K562 (cell line): ENCODE measurements at regions not wholly inside any gene's neighbourhood (a gene's known extent, or its start where the extent isn't known, plus 50 kb on each side); places are given as distances from the start of the nearest gene placed in this dataset.

Source experiments
- ATAC-seq: fragments of 200-7000 bp; cut with Tn5 transposase; 3 replicates; pipeline ENCODE4 v1.9.1; 2020; ENCODE audit warnings: moderate library complexity
- BruUV-seq: library from RNA; stranded (reverse); fragments of 400-500 nt; replicated peaks from 2 replicates; lab custom pipeline; 2021; lab: Mats Ljungman, UMichigan
- CTCF ChIA-PET: fragments of 300-600 bp; formaldehyde crosslinking; extraction: SDS; loops from one replicate; lab custom pipeline; 2021; ENCODE audit warnings: low intra/inter-chr PET ratio; lab: Yijun Ruan, JAX
- POLR2A ChIA-PET: fragments of 300-600, 350-650 bp; sonication (Branson Sonifier 250); formaldehyde crosslinking; extraction: SDS; loops from one replicate; lab custom pipeline; 2021; ENCODE audit warnings: antibody characterized with exemption, inconsistent platforms; lab: Yijun Ruan, JAX
- DNase-seq, 4 experiments: peaks; one replicate each; pipeline versions ENCODE4 v3.0.0 to v3.0.0-alpha.2; 2011 to 2018; ENCODE audit warnings: low spot score in 3 of 4, mixed read lengths in 3 of 4; ENCODE audit errors: extremely low read depth in 1 of 4
- FAIRE-seq: peaks from 2 replicates; lab custom pipeline; 2011; peaks lifted over from hg19 to GRCh38; lab: Jason Lieb, UNC
- H2AFZ ChIP-seq: 2 replicates; pipeline ENCODE4 v1.6.0; 2011; ENCODE audit warnings: low read depth, low read length, control low read depth, inconsistent platforms
- H3K27ac ChIP-seq: fragments of 200-600 bp; 3 replicates; pipeline ENCODE4 v1.8.0; 2011; ENCODE audit warnings: low read depth, mild to moderate bottlenecking, control low read depth, inconsistent platforms, low read length, moderate library complexity, mixed read lengths; ENCODE audit errors: extremely low read depth
- H3K27me3 ChIP-seq, 2 experiments: fragments of 300-600 bp in 1 of 2; 2 replicates in 1 of 2; 3 replicates in 1 of 2; pipeline versions ENCODE4 v1.6.0 to v1.8.0; 2011; ENCODE audit warnings: inconsistent platforms in 2 of 2, low read length in 2 of 2, mild to moderate bottlenecking in 1 of 2, mixed read lengths in 1 of 2, moderate library complexity in 1 of 2; ENCODE audit not compliant: control insufficient read depth in 2 of 2, insufficient read depth in 2 of 2
- H3K36me3 ChIP-seq: fragments of 300-600 bp; 3 replicates; pipeline ENCODE4 v1.8.0; 2011; ENCODE audit warnings: mild to moderate bottlenecking, low read length, inconsistent platforms; ENCODE audit not compliant: control insufficient read depth, insufficient read depth
- H3K4me1 ChIP-seq, 2 experiments: fragments of 200-600 bp in 1 of 2; replicated peaks in 1 of 2; 2 replicates in 1 of 2; 3 replicates in 1 of 2; pipeline versions ENCODE4 v1.5.1 to v1.8.0; 2011; ENCODE audit warnings: inconsistent platforms in 2 of 2, low read length in 2 of 2, mild to moderate bottlenecking in 1 of 2, mixed read lengths in 1 of 2, moderate library complexity in 1 of 2; ENCODE audit not compliant: control insufficient read depth in 2 of 2, insufficient read depth in 2 of 2
- H3K4me2 ChIP-seq: 2 replicates; pipeline ENCODE4 v1.6.1; 2011; ENCODE audit warnings: low read length, control low read depth, inconsistent platforms, mixed read lengths; ENCODE audit not compliant: insufficient read depth
- H3K4me3 ChIP-seq: fragments of 200-600 bp; sonication (generic), shearing (Covaris generic); 2 replicates; pipeline ENCODE4 v1.5.1; 2016; ENCODE audit warnings: control low read depth, inconsistent platforms
- H3K79me2 ChIP-seq: fragments of 200-600 bp; 3 replicates; pipeline ENCODE4 v1.8.0; 2011; ENCODE audit warnings: low read length, inconsistent platforms; ENCODE audit not compliant: control insufficient read depth, insufficient read depth
- H3K9ac ChIP-seq, 2 experiments: 2 replicates each; pipeline versions ENCODE4 v1.6.0 to v1.6.1; 2011; ENCODE audit warnings: low read depth in 2 of 2, low read length in 2 of 2, control low read depth in 1 of 2, inconsistent platforms in 1 of 2, mild to moderate bottlenecking in 1 of 2, mixed read lengths in 1 of 2; ENCODE audit not compliant: insufficient read depth in 1 of 2
- H3K9me1 ChIP-seq: one replicate; pipeline ENCODE4 v1.6.0; 2011; ENCODE audit warnings: inconsistent platforms, mild to moderate bottlenecking, low read length, moderate library complexity; ENCODE audit not compliant: control insufficient read depth, insufficient read depth
- H3K9me3 ChIP-seq: replicated peaks from 2 replicates; pipeline ENCODE4 v1.5.1; 2011; ENCODE audit warnings: low read depth, low read length, inconsistent platforms; ENCODE audit not compliant: control insufficient read depth, insufficient read depth
- H4K20me1 ChIP-seq: replicated peaks from 2 replicates; pipeline ENCODE4 v1.6.1; 2011; ENCODE audit warnings: low read length, inconsistent platforms, mixed read lengths; ENCODE audit not compliant: control insufficient read depth, insufficient read depth
- CAMTA2 ChIP-seq: fragments of 250-450 bp; sonication (Bioruptor Pico); conservative IDR thresholded peaks from 2 replicates; pipeline ENCODE4 v1.5.1; 2022
- CCAR2 ChIP-seq: fragments of 200-400 bp; formaldehyde crosslinking; IDR thresholded peaks from 2 replicates; pipeline ENCODE4 v1.6.1; 2017; ENCODE audit warnings: mild to moderate bottlenecking, low read depth, low read length
- CTBP1 ChIP-seq: fragments of 450-650 bp; IDR thresholded peaks from 2 replicates; pipeline ENCODE4 v1.6.1; 2016; ENCODE audit warnings: borderline replicate concordance
- EWSR1 ChIP-seq: fragments of 450-650 bp; IDR thresholded peaks from 2 replicates; pipeline ENCODE4 v1.6.1; 2018; ENCODE audit warnings: borderline replicate concordance, mild to moderate bottlenecking, low read depth, moderate library complexity; ENCODE audit not compliant: partially characterized antibody
- FOXJ3 ChIP-seq: sonication (generic); formaldehyde crosslinking; IDR thresholded peaks from 2 replicates; pipeline ENCODE4 v1.4.0; 2020; ENCODE audit warnings: mild to moderate bottlenecking, missing genetic modification reagents
- GTF3C2 ChIP-seq: IDR thresholded peaks from 3 replicates; pipeline ENCODE4 v1.6.1; 2011; ENCODE audit warnings: borderline replicate concordance, mild to moderate bottlenecking, moderate library complexity; ENCODE audit not compliant: insufficient read length; ENCODE audit errors: extremely low read depth
- NCOA1 ChIP-seq: fragments of 450-650 bp; IDR thresholded peaks from 2 replicates; pipeline ENCODE4 v1.6.1; 2016; ENCODE audit warnings: low read depth
- NR1H2 ChIP-seq: sonication (generic); formaldehyde crosslinking; IDR thresholded peaks from 2 replicates; pipeline ENCODE4 v1.4.0; 2020; ENCODE audit warnings: mild to moderate bottlenecking, missing genetic modification reagents
- POLR2G ChIP-seq: fragments of 200-400 bp; formaldehyde crosslinking; IDR thresholded peaks from 2 replicates; pipeline ENCODE4 v1.6.1; 2017; ENCODE audit warnings: low read depth, mild to moderate bottlenecking, antibody characterized with exemption, low read length, moderate library complexity
- SAFB ChIP-seq: fragments of 200-400 bp; formaldehyde crosslinking; IDR thresholded peaks from 2 replicates; pipeline ENCODE4 v1.6.1; 2017; ENCODE audit warnings: low read depth, low read length, borderline replicate concordance
- VEZF1 ChIP-seq: fragments of 200-800 bp; sonication (Bioruptor generic); IDR thresholded peaks from 2 replicates; pipeline ENCODE4 v1.6.1; 2017; ENCODE audit warnings: missing genetic modification characterization, missing compliant biosample characterization
- XRCC3 ChIP-seq: fragments of 450-650 bp; IDR thresholded peaks from 2 replicates; pipeline ENCODE4 v1.6.1; 2017; ENCODE audit warnings: mild to moderate bottlenecking, moderate library complexity
- ZNF444 ChIP-seq: fragments of 250-450 bp; sonication (Bioruptor Pico); IDR thresholded peaks from 2 replicates; pipeline ENCODE4 v1.4.0; 2020; ENCODE audit warnings: mild to moderate bottlenecking, moderate library complexity
- ZNF655 ChIP-seq: fragments of 250-450 bp; sonication (Bioruptor Pico); IDR thresholded peaks from 2 replicates; pipeline ENCODE4 v1.5.0; 2021
- ZNF766 ChIP-seq: fragments of 200-800 bp; sonication (Bioruptor generic); conservative IDR thresholded peaks from 2 replicates; pipeline ENCODE4 v1.6.1; 2016; ENCODE audit warnings: missing genetic modification characterization, missing compliant biosample characterization
- WGBS: fragments of 100-300 bp; shearing (Covaris generic); methylation state at CpG from one replicate; pipeline ENCODE4 v1.1.6; 2016; ENCODE audit warnings: low coverage, mixed read lengths; ENCODE audit not compliant: insufficient coverage; ENCODE audit errors: missing lambda C conversion rate; 5-methylcytosine and 5-hydroxymethylcytosine counted together
- in situ Hi-C: fragments of 300-500 bp; cut with MboI; formaldehyde crosslinking; loops from 4 replicates; pipeline ENCODE4 v1.15.0; 2018; ENCODE audit warnings: inconsistent platforms, mixed read lengths
- intact Hi-C: fragments of 100-400 bp; cut with micrococcal nuclease; formaldehyde crosslinking; loops from 2 replicates; pipeline ENCODE4 v1.14.2; 2022
- TF ChIP-seq, protein P1 (sequence below): sonication (generic); formaldehyde crosslinking; IDR thresholded peaks from 2 replicates; pipeline ENCODE4 v1.8.0; 2022; ENCODE audit warnings: mild to moderate bottlenecking, missing genetic modification reagents, borderline replicate concordance

DNA sequence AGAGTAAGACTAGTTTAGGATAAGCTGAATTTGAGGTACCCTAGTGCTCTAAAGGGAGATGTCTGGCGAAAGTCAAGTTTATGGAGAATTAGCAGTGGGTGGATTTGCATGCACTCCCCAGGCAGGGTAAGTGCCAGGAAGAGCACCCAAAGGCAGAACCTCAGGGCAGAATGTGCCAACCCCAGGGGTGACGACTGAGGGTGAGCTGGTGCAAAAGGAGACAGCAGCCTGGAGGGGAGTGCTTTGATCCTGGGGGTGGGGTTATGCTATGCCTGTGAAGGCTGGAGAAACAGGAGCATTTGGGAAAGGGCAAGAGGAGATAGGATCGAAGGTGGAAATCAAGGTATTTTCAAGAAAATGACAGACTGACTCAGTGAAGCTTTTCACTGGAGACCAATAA is 208.5 kb upstream of the PDE10A start (continued):
- TF ChIP-seq XRCC3 (no peak), NR1H2 (CRISPR knock-in tag) (no peak), POLR2G (no peak), CAMTA2 (no peak), ZNF766 (no peak), ZNF655 (CRISPR knock-in tag) (no peak), VEZF1 (CRISPR knock-in tag) (no peak), CCAR2 (no peak), NCOA1 (no peak)

- H3K36me3 ChIP-seq, result no peaks in the 10 kb centered on the region
- CTCF ChIA-PET, result no interaction called here
- no peaks in the 10 kb centered on the region for H3K4me1 ChIP-seq
- no TSS peak for BruUV-seq
- FAIRE-seq (no peak), DNase-seq (no peak), ATAC-seq (no peak)
- H4K20me1 ChIP-seq, result no peaks in the 10 kb centered on the region
- no peaks in the 10 kb centered on the region for H3K9me3 ChIP-seq
- H2AFZ ChIP-seq, result no peak overlapping the region
- H3K4me2 ChIP-seq, result no peak overlapping the region
- H3K27ac ChIP-seq, result no peak overlapping the region
- in situ Hi-C loops (no loop called here), intact Hi-C loops (no loop called here)
- 4% methylated on average over 3 of the region's 3 CpGs for WGBS
- no peak overlapping the region for H3K4me3 ChIP-seq
- H3K9ac ChIP-seq, result no peak overlapping the region
- H3K9me1 ChIP-seq, result no peaks in the 10 kb centered on the region
- POLR2A ChIA-PET, result no interaction called here
- no peaks in the 10 kb centered on the region for H3K79me2 ChIP-seq
- no peaks in the 10 kb centered on the region for H3K27me3 ChIP-seq
- no peak for TF ChIP-seq ZNF444 (CRISPR knock-in tag)
- no peak for TF ChIP-seq SAFB
- TF ChIP-seq CTBP1, result no peak
- no peak for TF ChIP-seq EWSR1
- no peak for TF ChIP-seq GTF3C2
- TF ChIP-seq FOXJ3 (CRISPR knock-in tag), result no peak
- TF ChIP-seq, protein P1, sequence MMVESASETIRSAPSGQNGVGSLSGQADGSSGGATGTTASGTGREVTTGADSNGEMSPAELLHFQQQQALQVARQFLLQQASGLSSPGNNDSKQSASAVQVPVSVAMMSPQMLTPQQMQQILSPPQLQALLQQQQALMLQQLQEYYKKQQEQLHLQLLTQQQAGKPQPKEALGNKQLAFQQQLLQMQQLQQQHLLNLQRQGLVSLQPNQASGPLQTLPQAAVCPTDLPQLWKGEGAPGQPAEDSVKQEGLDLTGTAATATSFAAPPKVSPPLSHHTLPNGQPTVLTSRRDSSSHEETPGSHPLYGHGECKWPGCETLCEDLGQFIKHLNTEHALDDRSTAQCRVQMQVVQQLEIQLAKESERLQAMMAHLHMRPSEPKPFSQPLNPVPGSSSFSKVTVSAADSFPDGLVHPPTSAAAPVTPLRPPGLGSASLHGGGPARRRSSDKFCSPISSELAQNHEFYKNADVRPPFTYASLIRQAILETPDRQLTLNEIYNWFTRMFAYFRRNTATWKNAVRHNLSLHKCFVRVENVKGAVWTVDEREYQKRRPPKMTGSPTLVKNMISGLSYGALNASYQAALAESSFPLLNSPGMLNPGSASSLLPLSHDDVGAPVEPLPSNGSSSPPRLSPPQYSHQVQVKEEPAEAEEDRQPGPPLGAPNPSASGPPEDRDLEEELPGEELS (CRISPR knock-in tag), result no peak
Observed at GRCh38 chr6:165869526-165869925, 206.5 kb upstream of the PDE10A start.
